ENCODE measurements at regions not wholly inside any gene's neighbourhood (a gene's known extent, or its start where the extent isn't known, plus 50 kb on each side); places are given as distances from the start of the nearest gene placed in this dataset.
"Not testable (repeated sequence)": the region's sequence is repeated elsewhere in the genome, so short reads cannot be mapped to it uniquely, and the experiment has no call there.

DNA sequence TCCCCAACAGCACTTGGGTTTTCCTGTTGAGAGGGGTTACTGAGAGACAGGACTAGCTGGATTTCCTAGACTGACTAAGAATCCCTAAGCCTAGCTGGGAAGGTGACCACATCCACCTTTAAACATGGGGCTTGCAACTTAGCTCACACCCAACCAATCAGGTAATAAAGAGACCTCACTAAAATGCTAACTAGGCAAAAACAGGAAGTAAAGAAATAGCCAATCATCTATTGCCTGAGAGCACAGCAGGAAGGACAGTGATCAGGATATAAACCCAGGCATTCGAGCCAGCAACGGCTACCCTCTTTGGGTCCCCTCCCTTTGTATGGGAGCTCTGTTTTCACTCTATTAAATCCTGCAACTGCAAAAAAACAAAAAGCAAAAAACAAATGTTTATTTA is 144.7 kb upstream of the ATP5MC3 start:
- TF ChIP-seq POLR2A (IDR thresholded peaks at IDR 0.05; ENCODE audit: low read depth) = not testable (repeated sequence)
- TF ChIP-seq, protein P1, sequence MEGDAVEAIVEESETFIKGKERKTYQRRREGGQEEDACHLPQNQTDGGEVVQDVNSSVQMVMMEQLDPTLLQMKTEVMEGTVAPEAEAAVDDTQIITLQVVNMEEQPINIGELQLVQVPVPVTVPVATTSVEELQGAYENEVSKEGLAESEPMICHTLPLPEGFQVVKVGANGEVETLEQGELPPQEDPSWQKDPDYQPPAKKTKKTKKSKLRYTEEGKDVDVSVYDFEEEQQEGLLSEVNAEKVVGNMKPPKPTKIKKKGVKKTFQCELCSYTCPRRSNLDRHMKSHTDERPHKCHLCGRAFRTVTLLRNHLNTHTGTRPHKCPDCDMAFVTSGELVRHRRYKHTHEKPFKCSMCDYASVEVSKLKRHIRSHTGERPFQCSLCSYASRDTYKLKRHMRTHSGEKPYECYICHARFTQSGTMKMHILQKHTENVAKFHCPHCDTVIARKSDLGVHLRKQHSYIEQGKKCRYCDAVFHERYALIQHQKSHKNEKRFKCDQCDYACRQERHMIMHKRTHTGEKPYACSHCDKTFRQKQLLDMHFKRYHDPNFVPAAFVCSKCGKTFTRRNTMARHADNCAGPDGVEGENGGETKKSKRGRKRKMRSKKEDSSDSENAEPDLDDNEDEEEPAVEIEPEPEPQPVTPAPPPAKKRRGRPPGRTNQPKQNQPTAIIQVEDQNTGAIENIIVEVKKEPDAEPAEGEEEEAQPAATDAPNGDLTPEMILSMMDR (IDR thresholded peaks at IDR 0.05) = not testable (repeated sequence)

Data from esophagus muscularis mucosa (tissue), 3 donors.